ENCODE measurements at regions not wholly inside any gene's neighbourhood (a gene's known extent, or its start where the extent isn't known, plus 50 kb on each side); places are given as distances from the start of the nearest gene placed in this dataset.

DNA sequence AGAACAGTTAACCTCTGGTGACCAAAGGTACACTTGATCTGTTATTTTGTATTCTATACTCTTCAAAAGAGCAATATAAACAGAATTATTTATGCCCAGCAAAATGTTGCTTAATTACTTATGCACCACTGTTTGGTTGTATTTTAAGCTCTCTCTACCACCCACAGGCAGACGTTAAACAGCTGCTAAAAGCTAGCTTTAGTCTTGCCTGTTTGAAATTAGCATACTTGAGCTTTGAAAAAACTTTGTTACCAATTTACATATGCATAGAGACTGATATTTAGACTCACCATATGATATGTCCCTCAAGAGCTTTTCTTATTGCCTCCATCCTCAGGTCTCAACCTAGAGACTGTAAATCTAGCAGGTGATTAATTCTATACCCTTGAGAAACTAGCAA lies 426.9 kb downstream of the NR4A2 start:
- no peak for DNase-seq (ENCODE audit: low read depth, low spot score)

DNA sequence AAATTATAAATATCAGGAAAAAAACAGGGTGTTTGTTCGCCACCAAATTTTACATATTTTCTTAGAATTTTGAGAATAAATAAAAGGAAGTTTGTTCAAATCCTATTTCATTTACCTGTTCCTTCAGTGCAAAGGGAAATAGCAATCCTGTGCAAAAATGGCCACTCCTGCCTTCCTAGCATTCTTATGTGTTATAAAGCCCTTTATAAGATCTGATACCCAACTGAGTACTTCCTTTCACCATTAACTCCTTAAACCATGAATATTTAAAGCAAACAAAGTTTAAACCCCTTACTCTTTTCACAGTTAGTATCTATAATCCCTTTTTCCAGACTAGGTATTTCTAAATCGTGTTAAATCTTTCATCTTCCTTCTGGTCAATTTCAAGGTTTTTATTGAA lies 427.8 kb downstream of the NR4A2 start:
- no peak for DNase-seq (ENCODE audit: low read depth, low spot score)

DNA sequence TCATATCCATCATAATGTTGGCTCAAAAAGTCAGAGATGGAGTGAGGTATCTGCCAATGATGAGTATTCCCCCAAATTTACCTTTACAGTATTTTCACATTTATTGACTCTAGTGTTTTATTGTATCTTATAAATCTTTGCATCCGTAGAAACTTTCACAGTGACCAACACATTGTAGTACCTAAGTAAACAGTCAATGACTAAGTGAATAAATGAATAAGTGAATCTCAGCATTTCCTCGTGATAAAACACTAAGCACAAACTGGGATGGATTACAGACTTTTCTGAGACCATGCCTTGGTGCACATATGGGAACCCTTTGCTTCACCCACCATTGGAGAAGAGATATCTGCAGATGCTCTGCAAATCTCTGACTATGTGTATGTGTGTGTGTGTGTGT lies 429.9 kb downstream of the NR4A2 start:
- no peak for DNase-seq (ENCODE audit: low read depth, low spot score)

DNA sequence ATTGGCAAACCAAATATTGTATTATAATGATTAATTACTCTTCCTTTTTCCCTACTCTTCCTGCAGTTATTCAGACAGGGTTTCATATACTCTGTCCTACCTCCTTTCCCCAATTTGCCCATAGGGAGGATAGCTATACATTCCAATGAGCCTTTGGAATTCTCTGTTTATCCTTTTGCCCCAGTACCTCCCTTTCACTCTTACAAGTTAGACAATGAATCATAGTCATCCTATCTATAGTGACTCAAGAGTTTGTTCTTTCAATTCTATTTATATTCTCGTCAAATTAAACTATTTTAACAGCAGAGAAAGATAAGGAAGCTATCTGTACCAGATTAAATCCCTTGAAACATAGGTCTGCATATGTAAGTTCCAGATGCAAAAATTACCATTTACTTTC lies 437.5 kb downstream of the NR4A2 start:
- no peak for DNase-seq (ENCODE audit: low read depth, low spot score)

DNA sequence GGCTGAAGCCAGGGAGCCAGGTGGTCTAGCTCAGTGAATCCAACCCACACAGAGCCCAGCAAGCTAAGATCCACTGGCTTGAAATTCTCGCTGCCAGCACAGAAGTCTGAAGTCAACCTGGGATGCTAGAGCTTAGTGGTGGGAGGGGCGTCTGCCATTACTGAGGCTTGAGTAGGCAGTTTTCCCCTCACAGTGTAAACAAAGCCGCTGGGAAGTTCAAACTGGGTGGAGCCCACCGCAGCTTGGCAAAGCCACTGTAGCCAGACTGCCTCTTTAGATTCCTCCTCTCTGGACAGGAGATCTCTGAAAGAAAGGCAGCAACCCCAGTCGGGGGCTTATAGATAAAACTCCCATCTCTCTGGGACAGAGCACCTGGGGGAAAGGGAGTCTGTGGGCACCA lies 452.1 kb downstream of the NR4A2 start:
- peak; percentile 32 for DNase-seq (ENCODE audit: low read depth, low spot score)

DNA sequence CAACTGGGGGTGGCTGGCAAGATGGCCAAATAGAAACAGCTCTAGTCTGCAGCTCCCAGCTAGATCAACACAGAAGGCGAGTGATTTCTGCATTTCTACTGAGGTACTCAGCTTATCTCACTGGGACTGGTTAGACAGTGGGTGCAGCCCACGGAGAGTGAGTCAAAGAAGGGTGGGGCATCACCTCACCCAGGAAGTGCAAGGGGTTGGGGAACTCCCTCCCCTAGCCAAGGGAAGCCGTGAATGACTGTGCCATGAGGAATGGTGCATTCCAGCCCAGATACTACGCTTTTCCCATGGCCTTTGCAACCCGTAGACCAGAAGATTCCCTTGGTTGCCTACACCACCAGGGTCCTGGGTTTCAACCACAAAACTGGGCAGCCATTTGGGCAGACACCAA lies 452.6 kb downstream of the NR4A2 start:
- peak; percentile 1 for DNase-seq (ENCODE audit: low read depth, low spot score)

DNA sequence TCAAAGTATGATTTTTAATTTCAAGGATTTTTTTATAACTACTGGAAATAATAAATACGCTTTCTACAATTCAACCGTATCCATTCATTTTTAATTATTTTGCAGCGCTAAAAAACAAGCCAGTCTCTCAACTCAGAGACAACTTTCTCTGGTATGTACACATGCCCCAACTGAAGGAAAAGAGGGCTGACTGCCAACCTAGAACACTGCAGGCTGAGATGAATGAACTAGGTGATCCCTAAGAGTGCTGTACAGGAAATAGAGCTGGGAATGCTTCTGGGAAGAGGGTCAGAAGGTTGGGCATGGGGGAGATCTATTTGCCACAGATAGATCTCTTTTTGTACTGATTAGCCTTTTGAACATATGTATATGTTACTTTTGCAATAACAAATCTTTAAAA lies 460.1 kb downstream of the NR4A2 start:
- no peak for DNase-seq (ENCODE audit: low read depth, low spot score)

DNA sequence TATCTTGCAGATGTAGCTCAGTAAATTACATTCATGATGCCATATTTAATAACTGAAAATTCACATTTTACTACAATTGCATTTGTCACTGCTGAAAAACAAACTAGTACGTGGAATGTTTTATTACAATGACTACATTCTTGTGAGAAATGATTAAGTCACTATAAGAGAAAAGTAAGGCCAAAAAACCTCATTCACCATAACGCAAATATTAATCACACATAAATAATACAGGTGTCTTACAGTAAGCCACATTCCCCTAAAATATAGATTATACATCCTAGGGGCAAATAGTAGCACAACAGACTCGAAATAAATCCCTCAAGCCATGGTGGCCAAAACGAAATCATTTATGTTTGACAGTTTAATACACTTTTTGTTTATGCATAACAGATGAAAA lies 460.6 kb downstream of the NR4A2 start:
- no peak for DNase-seq (ENCODE audit: low read depth, low spot score)

DNA sequence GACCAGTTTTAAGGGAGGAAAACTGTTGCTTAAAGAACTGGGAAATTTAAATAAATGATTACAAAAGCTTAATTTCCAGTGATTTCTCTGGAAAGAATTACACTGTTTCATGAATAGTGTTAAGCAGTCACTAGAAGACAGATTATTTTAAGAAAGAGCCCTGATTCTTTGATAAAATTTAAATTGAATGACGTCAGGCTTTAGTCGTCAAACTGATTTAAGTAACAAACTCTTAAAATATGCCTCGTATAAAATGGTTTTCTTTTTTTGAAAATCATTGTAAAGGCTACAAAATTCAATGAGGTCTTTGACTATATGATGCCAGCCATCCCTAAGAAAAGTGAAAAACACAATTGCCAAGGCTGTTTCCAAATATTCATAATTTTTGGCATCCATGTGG lies 465.0 kb downstream of the NR4A2 start:
- no peak for DNase-seq (ENCODE audit: low read depth, low spot score)

DNA sequence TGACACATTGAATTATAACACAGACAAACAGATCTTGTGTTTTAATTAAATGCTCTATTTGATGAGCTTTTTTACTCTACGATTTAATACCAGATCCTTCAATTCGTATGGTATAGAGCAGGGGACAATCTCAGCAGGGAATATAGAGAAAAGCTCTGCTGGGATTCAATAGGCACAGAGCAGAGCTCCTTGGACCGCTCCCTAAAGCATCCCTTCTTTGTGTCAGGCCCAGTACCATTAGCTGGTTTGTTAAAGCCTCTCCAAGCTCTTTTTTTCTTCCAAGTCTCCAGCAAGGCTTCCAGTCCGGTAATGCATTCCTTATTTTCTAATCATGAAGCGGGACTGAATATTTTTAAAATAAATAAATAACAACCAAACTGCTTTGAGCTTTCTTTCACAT lies 466.0 kb downstream of the NR4A2 start:
- no peak for DNase-seq (ENCODE audit: low read depth, low spot score)

DNA sequence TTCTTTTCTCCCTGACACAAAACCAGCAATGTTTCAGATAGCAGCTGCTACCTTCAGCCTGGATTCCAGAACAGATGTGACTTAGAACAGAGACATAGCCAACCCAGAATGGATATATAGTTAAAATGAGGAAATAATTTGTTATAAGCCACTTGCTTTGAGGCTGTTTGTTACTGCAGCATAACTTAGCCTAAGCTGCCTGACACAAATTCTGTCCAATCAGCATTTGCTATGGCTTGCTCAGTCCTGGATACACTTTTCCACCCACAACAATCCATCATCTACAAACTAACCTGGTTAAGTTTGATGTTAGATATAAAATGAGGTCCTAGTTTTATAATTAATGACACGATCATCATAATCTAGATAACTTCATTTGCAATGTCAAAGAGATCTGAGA lies 480.4 kb downstream of the NR4A2 start:
- no peak for DNase-seq (ENCODE audit: low read depth, low spot score)

DNA sequence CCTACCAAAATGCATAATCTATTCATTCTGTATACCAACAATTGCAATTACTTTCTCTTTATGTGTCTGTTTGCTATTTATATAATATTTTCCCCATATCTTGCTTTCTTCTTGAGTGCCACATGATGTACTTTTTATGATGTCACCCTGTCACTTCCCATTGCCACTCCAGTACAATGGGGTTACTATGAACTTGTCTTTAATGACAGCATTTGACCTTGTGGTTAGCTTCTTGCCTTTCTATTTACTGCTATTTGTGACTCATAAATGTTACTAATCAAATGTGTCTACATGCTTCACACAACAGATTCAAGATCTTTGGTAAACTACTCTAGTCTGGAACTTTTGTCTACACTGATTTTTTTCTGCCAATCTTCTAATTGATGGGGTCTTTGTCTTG lies 486.3 kb downstream of the NR4A2 start:
- no peak for DNase-seq (ENCODE audit: low read depth, low spot score)

DNA sequence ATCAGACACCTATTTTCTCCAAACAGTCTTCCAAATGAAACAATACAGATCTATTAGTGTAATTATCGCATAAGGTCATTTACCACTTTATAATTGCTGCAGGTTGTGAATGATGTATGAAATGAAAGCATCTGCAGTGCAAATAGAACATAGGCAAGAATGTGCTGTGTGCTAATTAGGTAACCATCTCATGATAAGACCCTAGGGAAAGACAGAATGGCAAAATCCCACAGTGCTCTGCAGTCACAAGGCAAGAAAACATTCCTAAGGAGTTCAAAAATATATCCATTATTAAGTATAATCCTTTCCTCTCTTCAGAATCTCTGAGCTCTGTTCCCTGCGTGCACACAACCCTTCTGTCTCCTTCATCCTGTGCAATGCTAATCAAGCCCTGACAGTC lies 488.1 kb downstream of the NR4A2 start:
- DNase-seq (ENCODE audit: low read depth, low spot score) = no peak

DNA sequence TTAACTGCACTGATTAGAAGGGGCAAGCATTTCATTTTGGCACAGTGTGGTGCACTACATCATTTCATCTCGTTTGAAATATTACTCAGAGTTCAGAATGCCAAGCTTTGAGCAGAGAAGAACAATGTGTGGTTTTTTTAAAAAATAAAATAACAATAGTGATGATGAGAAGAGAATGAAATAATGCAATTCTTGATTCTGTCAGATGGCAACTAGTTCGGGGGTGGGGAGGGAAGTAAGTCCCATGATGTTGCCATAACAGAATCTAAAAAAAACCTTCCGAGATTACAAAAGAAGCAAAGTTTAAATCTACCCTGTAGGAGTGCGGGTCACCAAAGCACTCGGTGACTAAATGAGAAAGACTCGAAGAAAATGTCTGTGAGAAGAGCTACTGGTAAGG lies 490.4 kb downstream of the NR4A2 start:
- DNase-seq (ENCODE audit: low read depth, low spot score) = peak; percentile 10

DNA sequence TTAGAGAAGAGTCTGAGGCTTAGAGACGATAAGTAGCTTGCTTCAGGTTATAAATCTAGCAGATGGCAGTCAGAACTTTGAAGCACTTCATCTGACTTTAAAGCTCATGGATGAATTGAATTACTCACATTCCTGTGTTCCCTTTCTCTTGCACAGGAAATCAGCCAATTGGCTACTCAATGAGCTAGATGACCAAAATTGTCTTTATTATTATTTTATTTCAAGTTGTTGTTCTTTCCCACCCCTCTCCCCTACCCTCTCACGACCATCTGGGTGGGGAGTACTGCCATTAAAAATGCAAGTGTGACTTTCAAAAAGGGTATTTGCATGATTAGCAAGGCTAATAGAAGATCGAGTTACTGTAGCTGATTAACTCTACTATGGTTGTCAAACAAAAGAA lies 491.1 kb downstream of the NR4A2 start:
- DNase-seq (ENCODE audit: low read depth, low spot score) = no peak

DNA sequence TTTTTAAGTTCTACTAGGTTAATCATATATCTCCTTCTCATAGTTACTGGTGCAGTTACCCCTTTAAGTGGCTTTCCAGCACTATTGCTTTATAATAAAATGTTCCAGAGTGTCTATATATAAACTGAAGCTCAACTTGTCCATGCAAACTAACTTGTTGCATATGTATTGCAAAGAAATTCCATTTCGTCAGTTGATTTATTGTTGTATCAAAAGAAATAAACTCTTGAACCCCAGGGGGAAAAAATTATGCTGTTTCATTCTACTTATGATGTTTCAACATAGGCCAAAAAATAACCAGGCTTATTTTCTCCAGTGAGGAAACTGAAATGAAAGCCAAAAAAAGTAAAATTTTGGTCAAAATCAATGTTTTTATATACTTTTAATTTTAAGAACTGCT lies 491.9 kb downstream of the NR4A2 start:
- no peak for DNase-seq (ENCODE audit: low read depth, low spot score)

DNA sequence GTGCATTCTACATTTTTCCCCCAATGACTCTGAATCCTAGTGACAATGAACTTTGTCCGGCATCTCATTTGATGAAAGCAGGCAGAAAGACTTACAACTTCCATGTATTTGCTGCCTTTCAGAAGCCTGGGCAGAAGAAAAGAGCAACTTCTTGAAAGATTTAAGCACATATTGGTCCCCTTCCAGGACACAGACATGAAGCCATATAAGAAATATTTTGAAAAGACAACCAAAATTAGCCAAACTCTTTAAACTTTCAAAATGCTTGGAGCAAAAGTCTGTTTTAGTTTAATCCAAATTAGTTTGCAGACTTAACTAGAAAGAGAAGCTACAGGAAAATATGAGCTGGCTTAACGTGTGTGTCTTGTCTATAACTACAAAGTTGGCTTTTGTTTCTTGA lies 492.5 kb downstream of the NR4A2 start:
- no peak for DNase-seq (ENCODE audit: low read depth, low spot score)

DNA sequence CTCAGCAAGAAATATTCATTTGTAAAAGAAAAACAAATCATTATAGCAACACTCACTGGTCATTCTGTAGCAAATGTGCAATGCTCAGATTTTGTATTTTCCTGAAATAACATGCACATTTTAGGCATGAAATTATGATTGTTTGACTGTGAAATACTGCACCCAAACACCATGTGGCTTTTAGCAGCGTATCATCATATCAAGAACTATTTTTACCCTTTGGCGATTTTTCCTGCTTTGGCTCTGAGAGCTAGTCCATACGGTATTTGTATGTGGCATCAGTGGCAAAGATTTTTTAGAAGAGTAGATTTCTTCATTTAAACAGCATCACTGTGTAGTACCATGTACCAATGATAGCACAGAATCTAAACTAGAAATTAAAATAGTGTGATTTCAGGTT lies 493.1 kb downstream of the NR4A2 start:
- DNase-seq (ENCODE audit: low read depth, low spot score) = no peak

DNA sequence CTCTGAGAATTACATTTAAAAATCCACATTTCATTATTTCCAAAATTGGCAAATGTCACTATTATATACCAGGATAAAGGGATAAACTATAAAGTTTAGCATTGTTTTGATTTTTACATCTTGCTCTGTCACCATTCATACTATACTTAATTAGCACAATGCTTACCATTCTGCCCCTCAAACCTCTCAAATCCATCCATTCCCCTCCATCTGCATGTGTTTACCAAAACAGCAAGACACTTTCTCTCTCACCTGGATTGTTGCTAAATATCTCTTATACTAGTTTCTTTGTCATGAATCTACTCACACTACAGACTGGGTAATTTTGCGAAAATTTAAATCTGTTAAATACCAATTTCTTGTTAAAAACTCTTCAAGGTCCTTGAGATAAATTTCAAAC lies 496.1 kb downstream of the NR4A2 start:
- no peak for DNase-seq (ENCODE audit: low read depth, low spot score)

DNA sequence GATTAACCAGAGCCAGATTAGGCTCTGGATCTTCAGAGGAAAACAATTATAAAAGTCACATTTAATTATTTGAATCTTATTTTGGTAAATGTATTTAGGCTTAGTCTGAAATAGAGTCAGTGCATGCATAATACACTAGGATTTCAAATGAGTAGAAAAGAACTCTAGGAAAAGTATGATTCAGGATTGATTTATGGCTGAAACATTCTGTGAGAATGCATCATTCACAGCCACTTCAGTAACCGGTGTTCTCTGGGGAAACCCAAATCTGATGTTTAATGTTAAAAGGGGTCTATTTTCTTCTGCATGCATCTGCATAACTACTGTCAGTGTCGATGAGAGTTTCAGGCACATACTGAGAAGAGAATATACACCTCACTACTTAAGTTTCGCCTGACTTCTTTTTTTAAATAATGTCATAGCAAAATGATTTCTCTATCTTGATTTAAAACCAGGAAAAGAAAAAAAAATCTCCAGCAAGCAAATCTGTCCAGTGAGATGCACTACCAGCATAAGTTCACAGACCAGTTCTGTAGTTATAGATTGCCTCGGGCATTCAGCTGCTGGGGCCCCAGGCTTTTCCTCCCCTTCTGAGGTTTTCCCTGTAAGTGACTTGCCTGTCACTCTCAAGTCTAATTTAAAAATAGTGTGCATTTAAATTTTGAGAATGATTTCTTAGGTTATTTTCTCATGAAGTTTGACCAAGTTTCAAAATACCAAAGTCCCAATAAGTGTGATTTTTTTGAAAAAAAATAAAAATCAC lies 501.5 kb downstream of the NR4A2 start:
- no peak for DNase-seq (ENCODE audit: low read depth, low spot score)

DNA sequence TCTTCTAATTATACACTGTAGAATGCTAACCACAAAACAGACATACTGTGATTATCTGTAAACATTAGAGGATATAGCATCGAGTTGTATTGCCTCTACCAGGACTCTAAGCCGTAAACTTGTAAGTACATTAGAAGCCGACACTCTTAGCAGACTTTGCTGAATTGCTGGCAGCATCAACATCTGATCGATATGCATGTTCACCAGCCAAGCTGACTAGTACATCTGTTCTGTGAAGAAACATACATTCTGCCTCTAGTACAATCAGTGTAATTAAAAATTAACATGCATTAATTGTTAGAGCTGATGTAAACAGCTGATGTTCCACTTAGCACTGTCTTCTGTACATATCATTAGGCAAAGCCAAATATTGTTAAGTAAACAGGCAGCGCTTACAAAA lies 502.2 kb downstream of the NR4A2 start:
- no peak for DNase-seq (ENCODE audit: low read depth, low spot score)

DNA sequence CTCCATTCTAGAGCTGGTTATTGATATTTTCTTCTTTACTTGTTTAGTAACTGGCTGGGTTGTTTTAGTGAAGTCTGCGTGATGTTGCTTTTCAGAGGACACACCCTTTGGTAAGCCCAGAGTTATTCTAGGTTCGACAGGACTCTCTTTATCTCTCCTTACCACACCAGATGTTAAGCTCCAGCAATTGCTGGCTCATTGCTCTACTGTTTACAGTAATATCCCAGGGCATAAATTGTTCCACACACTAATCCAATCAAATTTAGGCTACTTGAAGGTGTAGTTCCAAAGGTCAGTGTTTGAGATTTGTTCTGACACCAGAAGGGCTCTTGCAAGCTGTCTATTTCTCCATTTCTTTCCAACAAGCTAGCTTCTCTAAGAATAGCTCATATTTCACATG lies 506.6 kb downstream of the NR4A2 start:
- DNase-seq (ENCODE audit: low read depth, low spot score) = no peak

DNA sequence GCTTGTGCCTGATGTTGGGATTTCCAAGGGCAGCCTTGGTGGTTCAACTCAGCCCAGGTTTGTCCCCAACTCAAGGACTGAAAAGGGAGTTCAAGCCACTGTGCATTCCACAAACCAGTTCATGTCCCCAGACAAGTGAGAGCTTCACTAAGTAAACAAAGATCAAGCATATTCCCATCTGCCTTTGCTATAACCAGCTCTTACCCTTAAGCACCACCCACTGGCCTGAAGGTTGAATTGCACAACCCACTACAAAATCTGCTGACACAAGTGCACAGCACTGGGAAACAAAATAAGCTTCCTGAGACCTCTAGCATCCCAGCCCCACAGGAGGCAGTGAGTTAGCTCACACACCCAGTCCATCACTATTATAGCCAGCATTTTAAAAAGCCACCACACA lies 516.7 kb downstream of the NR4A2 start:
- peak; percentile 64 for DNase-seq (ENCODE audit: low read depth, low spot score)

DNA sequence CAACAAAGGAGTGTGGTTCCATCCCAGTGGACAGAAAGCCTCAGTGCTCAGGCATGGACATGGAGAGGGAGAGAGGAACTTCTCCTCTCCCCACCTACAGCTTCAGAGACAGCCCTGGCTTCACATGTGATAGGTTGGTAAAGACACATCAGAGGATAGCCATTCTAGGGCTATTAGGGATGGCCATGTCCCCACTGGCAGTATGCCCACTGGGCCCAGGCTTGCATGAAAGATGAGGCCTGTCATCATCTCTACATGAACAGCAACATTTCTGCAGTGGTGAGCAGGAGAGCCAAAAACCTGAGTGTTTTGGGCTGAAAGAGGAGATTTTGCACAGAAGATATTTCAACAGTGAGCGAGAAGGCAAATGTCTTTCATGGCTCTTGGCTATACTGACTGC lies 517.2 kb downstream of the NR4A2 start:
- no peak for DNase-seq (ENCODE audit: low read depth, low spot score)

All from ELF-1 (cell line).